OCI-LY3 (cell line): ENCODE measurements at regions not wholly inside any gene's neighbourhood (a gene's known extent, or its start where the extent isn't known, plus 50 kb on each side); places are given as distances from the start of the nearest gene placed in this dataset.

Source experiments
- H2AFZ ChIP-seq: fragments of 200-600, 300-600 bp; shearing (Covaris generic); 2 replicates; pipeline ENCODE4 v1.6.0; 2014; ENCODE audit warnings: antibody characterized with exemption, low read depth, low read length
- H3K27ac ChIP-seq: fragments of 200-600, 300-600 bp; sonication (generic); 2 replicates; pipeline ENCODE4 v1.5.1; 2014; ENCODE audit warnings: mild to moderate bottlenecking, low read length, moderate library complexity, mixed read lengths
- H3K27me3 ChIP-seq: fragments of 200-600, 300-600 bp; sonication (generic); 2 replicates; pipeline ENCODE4 v1.6.1; 2014; ENCODE audit warnings: low read depth, low read length, mixed read lengths
- H3K36me3 ChIP-seq: fragments of 200-600, 300-600 bp; sonication (generic); replicated peaks from 2 replicates; pipeline ENCODE3; 2014; ENCODE audit warnings: low read depth, low read length, mixed read lengths
- H3K4me1 ChIP-seq: fragments of 300-600, 200-600 bp; sonication (generic); 2 replicates; pipeline ENCODE4 v1.6.1; 2014; ENCODE audit warnings: low read length, mixed read lengths
- H3K4me2 ChIP-seq: fragments of 200-600, 300-600 bp; sonication (generic); 2 replicates; pipeline ENCODE4 v1.6.1; 2014; ENCODE audit warnings: low read length, mixed read lengths
- H3K4me3 ChIP-seq: fragments of 300-600, 200-600 bp; sonication (generic); 2 replicates; pipeline ENCODE4 v1.5.1; 2014; ENCODE audit warnings: antibody characterized with exemption, mild to moderate bottlenecking, low read length, moderate library complexity
- H3K79me2 ChIP-seq: fragments of 300-600, 200-600 bp; shearing (Covaris generic); 2 replicates; pipeline ENCODE4 v1.6.1; 2014; ENCODE audit warnings: mild to moderate bottlenecking, low read length, mixed read lengths
- H3K9ac ChIP-seq: fragments of 300-600, 200-600 bp; shearing (Covaris generic); 2 replicates; pipeline ENCODE4 v1.6.0; 2014; ENCODE audit warnings: mild to moderate bottlenecking, low read length, moderate library complexity
- H3K9me3 ChIP-seq: fragments of 200-600, 300-600 bp; shearing (Covaris generic); 2 replicates; pipeline ENCODE4 v1.6.1; 2014; ENCODE audit warnings: low read length, mixed read lengths; ENCODE audit not compliant: insufficient read depth
- H4K20me1 ChIP-seq: fragments of 200-600, 300-600 bp; sonication (generic); 2 replicates; pipeline ENCODE4 v1.6.1; 2016; ENCODE audit warnings: low read length, mixed read lengths; ENCODE audit not compliant: insufficient read depth
- EZH2phosphoT487 ChIP-seq: fragments of 200-600 bp; shearing (Covaris generic); IDR thresholded peaks from 2 replicates; pipeline ENCODE4 v1.6.1; 2018; ENCODE audit warnings: antibody characterized with exemption, mixed run types, low read depth
- TF ChIP-seq, protein P1 (sequence below): fragments of 200-600, 300-600 bp; sonication (generic); IDR thresholded peaks from 2 replicates; pipeline ENCODE4 v1.5.1; 2014; ENCODE audit warnings: antibody characterized with exemption, low read length, low read depth

DNA sequence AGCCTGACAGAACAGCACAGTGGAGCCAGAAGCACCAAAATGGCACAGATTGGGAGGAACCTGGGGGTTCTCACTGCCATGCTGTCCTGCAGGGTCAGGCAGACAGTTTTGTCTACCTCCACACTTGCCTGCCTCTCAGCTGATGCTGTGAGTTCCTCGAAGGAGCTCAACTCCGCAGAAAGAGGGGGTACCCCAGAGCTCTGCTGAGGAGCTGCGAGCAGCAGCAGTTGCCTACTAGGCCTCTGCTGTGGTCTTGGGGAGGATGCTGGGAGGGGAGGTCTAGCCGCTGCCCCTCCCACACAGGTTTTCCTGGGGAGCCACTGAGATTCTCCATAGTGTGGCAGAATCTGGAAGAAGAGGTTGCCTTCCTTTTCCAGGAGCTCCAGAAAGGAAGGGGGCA lies 192.5 kb downstream of the FOXD2 start:
- H3K4me2 ChIP-seq, result no peak overlapping the region
- H3K27me3 ChIP-seq, result no peaks in the 10 kb centered on the region
- H3K27ac ChIP-seq, result no peak overlapping the region
- H3K9me3 ChIP-seq, result no peaks in the 10 kb centered on the region
- no peaks in the 10 kb centered on the region for H4K20me1 ChIP-seq
- H2AFZ ChIP-seq, result no peak overlapping the region
- H3K4me1 ChIP-seq, result no peaks in the 10 kb centered on the region
- H3K36me3 ChIP-seq, result no peaks in the 10 kb centered on the region
- TF ChIP-seq, protein P1, sequence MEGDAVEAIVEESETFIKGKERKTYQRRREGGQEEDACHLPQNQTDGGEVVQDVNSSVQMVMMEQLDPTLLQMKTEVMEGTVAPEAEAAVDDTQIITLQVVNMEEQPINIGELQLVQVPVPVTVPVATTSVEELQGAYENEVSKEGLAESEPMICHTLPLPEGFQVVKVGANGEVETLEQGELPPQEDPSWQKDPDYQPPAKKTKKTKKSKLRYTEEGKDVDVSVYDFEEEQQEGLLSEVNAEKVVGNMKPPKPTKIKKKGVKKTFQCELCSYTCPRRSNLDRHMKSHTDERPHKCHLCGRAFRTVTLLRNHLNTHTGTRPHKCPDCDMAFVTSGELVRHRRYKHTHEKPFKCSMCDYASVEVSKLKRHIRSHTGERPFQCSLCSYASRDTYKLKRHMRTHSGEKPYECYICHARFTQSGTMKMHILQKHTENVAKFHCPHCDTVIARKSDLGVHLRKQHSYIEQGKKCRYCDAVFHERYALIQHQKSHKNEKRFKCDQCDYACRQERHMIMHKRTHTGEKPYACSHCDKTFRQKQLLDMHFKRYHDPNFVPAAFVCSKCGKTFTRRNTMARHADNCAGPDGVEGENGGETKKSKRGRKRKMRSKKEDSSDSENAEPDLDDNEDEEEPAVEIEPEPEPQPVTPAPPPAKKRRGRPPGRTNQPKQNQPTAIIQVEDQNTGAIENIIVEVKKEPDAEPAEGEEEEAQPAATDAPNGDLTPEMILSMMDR, result no peak
- no peak for TF ChIP-seq EZH2phosphoT487
- no peak overlapping the region for H3K4me3 ChIP-seq
- no peak overlapping the region for H3K9ac ChIP-seq
- no peaks in the 10 kb centered on the region for H3K79me2 ChIP-seq

DNA sequence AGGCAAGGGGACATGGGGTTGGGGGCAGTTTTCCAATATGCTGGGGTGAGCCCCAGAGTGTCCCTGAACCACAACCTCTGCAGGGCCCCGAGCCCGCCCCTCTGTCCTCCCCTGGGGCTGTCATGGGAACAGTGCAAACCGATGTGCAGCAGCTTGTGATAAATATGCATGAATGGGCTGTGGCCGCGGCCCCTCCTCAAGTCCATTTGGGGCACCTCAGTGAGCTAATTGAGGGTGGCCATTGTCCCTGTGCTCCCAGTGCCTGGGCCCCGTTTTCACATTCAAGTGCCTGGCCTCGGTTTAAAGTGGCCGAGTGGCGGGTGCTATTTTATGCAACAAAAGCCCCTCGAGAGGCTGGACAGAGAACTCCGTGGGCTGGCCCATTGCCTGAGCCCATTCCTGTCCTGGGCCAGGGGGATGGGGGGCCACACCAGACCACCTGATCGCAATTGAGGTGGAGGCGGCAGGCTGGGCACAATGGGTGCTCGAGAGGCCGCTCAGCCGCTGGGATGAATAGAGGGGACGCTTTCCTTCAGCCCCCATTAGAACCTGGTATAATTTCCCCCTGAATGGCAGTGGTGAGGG lies 193.7 kb downstream of the FOXD2 start:
- H3K27me3 ChIP-seq, result no peaks in the 10 kb centered on the region
- no peaks in the 10 kb centered on the region for H3K36me3 ChIP-seq
- TF ChIP-seq EZH2phosphoT487, result no peak
- TF ChIP-seq, protein P1, result no peak
- H3K79me2 ChIP-seq, result no peaks in the 10 kb centered on the region
- H3K4me2 ChIP-seq, result no peak overlapping the region
- H3K4me1 ChIP-seq, result no peaks in the 10 kb centered on the region
- H3K9me3 ChIP-seq, result no peaks in the 10 kb centered on the region
- no peak overlapping the region for H3K4me3 ChIP-seq
- no peaks in the 10 kb centered on the region for H4K20me1 ChIP-seq
- H2AFZ ChIP-seq, result no peak overlapping the region
- H3K9ac ChIP-seq, result no peak overlapping the region
- H3K27ac ChIP-seq, result no peak overlapping the region

- TF ChIP-seq, protein P1, result no peak
- no peak for TF ChIP-seq EZH2phosphoT487
- no peaks in the 10 kb centered on the region for H4K20me1 ChIP-seq
- H3K27ac ChIP-seq, result no peak overlapping the region
- H3K79me2 ChIP-seq, result no peaks in the 10 kb centered on the region
- no peak overlapping the region for H3K4me2 ChIP-seq
- no peaks in the 10 kb centered on the region for H3K4me1 ChIP-seq
- H2AFZ ChIP-seq, result no peak overlapping the region
- no peaks in the 10 kb centered on the region for H3K36me3 ChIP-seq
- H3K9ac ChIP-seq, result no peak overlapping the region
- no peak overlapping the region for H3K4me3 ChIP-seq
- no peaks in the 10 kb centered on the region for H3K9me3 ChIP-seq
- H3K27me3 ChIP-seq, result no peaks in the 10 kb centered on the region
Observed at GRCh38 chr1:47635111-47635510, 197.3 kb downstream of the FOXD2 start.

GRCh38 chr1:47635597-47635996 lies 197.8 kb downstream of the FOXD2 start:
- H3K36me3 ChIP-seq, result no peaks in the 10 kb centered on the region
- H4K20me1 ChIP-seq, result no peaks in the 10 kb centered on the region
- H3K4me2 ChIP-seq, result no peak overlapping the region
- H3K9ac ChIP-seq, result no peak overlapping the region
- H3K27ac ChIP-seq, result no peak overlapping the region
- no peaks in the 10 kb centered on the region for H3K4me1 ChIP-seq
- no peaks in the 10 kb centered on the region for H3K79me2 ChIP-seq
- no peak for TF ChIP-seq EZH2phosphoT487
- no peaks in the 10 kb centered on the region for H3K27me3 ChIP-seq
- no peaks in the 10 kb centered on the region for H3K9me3 ChIP-seq
- no peak overlapping the region for H3K4me3 ChIP-seq
- H2AFZ ChIP-seq, result no peak overlapping the region

DNA sequence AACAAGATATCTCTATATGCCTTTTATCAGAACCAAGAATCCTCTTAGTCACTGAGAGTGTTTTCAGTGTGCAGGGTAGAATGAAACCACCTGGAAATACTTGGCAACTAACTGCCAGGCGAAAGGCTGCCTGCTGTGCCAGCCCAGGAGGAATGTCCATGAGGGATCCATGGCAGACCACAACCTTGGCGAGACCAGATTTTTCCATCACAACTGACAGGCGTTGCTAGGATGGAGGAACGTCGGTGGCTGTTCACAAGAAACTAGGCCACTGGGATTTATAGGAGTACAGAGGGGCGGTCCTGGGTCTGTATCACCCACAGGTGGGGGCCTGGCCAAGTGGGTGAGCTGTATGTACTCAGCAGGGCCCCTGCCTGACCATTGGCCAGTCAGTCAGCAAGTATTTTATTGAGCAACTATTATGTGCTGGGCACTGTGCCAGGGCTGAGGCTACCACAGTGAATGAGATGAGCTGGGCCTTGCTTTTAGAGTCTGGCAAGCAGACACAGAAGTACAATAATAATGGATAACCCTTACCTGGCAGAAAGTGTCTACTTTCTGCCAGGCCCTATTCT lies 199.4 kb downstream of the FOXD2 start:
- Histone ChIP-seq H3K36me3 (no peaks in the 10 kb centered on the region), H3K79me2 (no peaks in the 10 kb centered on the region), H3K4me1 (no peaks in the 10 kb centered on the region), H3K4me3 (no peak overlapping the region), H3K27ac (no peak overlapping the region), H3K27me3 (no peaks in the 10 kb centered on the region), H4K20me1 (no peaks in the 10 kb centered on the region), H2AFZ (no peak overlapping the region), H3K9ac (no peak overlapping the region), H3K4me2 (no peak overlapping the region), H3K9me3 (no peaks in the 10 kb centered on the region)
- no peak for TF ChIP-seq EZH2phosphoT487
- TF ChIP-seq, protein P1, result no peak
